ENCODE measurements at regions not wholly inside any gene's neighbourhood (a gene's known extent, or its start where the extent isn't known, plus 50 kb on each side); places are given as distances from the start of the nearest gene placed in this dataset.

- DNase-seq, result no peak
Observed at GRCh38 chr4:145345401-145345800, 136.3 kb upstream of the SMAD1 start.

DNA sequence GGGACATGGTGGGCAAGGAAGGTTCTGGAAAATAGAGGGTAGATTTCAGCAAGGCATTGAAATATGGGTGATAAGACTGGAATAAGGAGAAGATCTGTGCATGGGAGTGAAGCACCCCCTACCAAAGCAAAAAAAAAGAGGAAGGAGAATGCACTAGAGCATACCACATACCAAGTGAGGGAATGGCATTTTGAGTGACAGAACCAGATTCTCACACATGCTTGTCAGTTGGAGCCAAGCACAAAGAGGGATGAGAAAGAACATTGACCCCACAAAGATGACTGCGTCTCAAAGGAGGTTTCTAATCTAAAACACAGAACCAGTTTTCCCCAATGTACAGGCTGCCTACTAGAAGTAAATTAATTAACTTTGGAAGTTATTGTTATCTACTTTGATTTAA lies 140.3 kb upstream of the SMAD1 start:
- no peak for DNase-seq

- DNase-seq, result no peak
Observed at GRCh38 chr4:145340071-145340675, 141.5 kb upstream of the SMAD1 start.

GRCh38 chr4:145339075-145339725 lies 142.5 kb upstream of the SMAD1 start:
- DNase-seq, result no peak

DNA sequence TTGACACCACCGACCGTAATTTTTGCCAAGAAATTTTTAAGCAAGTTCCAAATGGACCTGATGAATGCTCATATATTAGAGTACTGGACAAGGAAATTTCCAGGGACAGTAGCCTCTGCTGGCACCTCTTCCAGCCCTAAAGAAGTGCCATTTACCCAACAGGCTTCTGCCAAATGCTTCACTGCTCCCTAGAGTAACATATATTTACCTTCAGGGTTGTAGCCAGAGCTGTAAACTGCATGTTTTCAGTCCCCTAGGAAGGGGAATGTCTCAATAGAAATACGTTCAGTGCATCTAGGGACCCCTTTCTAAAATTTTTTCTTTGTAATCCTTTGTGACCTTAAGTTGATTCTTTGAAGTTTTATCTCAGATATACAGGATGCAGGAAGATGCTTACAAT lies 143.1 kb upstream of the SMAD1 start:
- DNase-seq, result no peak

- DNase-seq, result no peak
Observed at GRCh38 chr4:145337391-145337790, 144.3 kb upstream of the SMAD1 start.

DNA sequence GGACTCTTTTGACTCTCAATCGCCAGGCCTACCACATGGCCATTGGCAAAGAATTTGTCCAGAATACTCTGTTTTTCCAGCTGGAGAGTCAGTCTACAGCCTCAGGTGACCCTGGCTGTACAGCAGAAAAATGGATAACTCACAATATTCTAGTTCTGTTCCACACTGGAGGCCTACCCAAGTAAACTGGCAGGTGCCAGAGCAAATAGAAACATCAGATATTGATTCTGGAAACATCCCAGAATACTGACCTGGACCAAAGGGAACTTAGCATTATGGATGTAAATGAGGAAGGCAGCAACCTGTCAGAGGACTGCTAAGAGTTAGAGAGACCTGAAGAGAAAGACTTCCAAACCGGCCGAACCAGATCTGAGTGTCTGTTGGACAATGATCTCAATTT lies 147.9 kb upstream of the SMAD1 start:
- no peak for DNase-seq

- no peak for DNase-seq
Observed at GRCh38 chr4:145326491-145326890, 146.1 kb upstream of the OTUD4 start.

DNA sequence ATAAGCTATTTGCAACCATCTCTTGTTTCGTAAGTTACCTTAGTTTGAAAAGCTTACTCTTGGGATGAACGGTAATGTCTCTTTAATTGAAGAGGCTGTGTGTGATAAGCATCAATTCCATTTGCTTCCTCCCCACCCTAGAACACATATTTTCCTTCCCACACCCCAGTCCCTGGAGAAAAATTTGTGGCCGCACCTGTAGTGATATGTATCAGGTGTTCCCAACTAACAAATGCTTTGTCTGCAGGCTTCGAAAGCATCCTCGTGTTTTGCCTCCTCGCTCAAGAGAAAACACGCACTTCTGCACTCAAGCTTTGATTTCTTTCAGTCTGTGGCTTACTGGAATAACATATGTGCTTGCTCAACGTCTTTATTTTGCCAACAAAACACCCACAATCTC lies 143.8 kb upstream of the OTUD4 start:
- no peak for DNase-seq

DNA sequence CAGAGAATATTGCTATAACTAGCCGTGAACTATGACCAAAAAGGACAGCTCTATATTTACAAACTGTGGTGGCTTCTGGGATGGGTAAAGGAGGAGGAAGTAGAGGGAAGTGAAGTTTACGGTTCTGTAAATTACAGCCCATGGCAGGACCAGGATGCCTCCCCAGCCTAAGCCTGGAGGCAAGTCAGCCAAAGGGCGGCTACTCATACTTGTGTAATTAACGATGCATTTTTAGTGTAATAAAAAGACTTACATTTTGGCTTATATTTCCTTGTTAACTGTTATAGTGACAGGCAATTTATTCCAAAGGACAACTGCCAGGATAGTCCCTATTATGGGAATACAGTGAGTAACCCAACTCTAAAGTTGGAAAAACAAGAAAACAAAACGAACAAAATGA lies 139.9 kb upstream of the OTUD4 start:
- DNase-seq, result no peak

GRCh38 chr4:145319751-145320150 lies 139.4 kb upstream of the OTUD4 start:
- DNase-seq, result no peak

- DNase-seq, result no peak
Observed at GRCh38 chr4:145316897-145317574, 136.6 kb upstream of the OTUD4 start.

DNA sequence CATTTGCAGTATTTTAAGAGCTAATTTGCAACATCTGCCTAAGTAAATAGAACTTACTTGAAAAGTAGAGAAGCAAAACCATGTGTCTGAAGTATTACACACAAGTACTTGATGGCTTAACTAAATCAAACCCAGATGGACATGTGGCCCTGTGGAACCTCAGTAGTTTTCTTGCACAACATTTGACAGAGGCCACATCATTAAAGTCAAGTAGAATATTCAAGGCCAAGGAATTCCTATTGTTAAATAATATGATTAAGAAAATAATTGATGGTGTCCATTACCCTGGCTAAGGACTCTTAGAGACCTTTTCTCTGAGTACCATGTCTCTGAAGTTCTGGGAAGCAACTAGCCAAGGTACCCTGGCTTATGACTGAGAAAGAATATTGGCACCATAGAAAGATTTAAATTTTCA lies 135.4 kb upstream of the OTUD4 start:
- DNase-seq, result no peak

- DNase-seq, result no peak
Observed at GRCh38 chr4:145308598-145308997, 128.2 kb upstream of the OTUD4 start.

DNA sequence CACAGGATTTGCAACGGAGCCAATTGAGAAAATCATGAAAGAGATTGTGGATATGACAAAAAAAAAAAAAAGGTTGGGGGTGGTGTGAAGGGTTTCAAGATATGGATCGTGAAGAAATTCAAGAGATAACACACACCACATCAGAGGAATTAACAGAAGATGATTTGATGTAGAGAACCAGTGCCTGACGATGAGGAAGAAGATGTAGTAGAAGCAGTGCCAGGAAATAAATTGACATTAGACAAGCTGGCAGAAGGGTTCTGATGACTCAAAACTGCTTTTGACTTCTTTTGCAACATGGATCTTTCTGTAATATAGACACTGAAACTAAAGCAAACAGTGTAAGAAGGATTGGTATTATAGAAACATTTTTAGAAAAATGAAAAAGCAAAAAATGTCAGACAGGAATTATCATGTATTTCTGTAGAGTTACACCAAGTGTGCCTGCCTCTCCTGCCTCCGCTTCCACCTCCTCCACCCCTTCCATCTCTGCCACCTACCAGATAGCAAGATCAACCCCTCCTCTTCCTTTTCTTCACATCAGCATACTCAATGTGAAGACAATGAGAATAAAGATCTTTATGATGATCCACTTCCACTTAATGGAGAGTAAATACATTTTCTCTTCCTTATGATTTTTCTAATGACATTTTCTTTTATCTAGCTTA lies 127.5 kb upstream of the OTUD4 start:
- no peak for DNase-seq

DNA sequence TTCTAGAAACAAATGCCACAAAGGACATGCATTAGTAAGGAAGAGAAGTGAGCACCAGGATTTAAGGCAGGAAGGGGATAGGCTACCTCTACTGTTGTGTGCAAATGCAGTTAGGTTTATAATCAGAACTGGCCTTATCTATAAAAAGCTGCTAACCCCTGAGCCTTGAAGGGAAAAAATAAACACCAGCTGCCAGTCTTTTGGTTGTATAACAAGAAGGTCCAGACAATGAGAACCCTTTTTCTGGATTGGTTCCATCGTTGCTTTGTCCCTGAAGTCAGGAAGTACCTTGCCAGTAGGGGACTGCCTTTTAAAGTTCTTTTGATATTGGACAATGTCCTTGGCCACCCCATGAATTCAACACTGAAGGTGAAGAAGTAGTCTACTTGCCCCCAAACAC lies 126.7 kb upstream of the OTUD4 start:
- no peak for DNase-seq

GRCh38 chr4:145302725-145303124 lies 122.3 kb upstream of the OTUD4 start:
- DNase-seq, result no peak

GRCh38 chr4:145301386-145302080 lies 121.1 kb upstream of the OTUD4 start:
- no peak for DNase-seq

DNA sequence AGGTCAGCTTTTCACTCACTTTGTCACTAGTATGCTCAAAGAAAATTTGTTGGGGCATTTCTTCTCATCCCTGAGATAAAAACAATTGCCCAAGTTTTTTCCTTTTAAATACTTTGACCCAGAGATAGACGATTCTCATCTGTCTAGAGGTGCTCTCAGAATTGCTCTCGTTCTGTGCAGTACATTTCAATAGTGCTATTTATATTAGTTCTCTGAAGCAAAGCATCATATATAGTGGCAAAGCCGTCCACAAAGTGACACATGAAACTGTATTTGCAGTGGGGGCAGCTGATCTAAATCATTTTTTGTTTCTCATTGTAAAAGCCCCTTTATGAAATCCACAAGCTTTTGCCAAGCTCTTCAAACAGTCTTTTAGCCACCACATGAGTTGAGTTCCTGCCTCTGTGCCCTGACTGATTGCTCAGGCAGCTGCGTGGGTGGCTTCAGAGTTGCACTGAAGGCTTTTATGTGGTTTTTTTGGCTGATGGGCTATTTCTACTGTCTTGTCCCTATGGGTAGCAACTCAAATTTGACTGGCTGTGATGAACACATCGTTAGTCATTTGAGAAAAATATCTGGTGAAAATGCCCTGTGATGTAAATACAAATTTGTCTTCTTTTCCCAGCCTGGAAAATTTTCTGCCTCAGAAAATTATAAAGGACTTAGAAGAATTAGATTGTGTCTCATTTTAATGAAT lies 119.1 kb upstream of the OTUD4 start:
- no peak for DNase-seq

- no peak for DNase-seq
Observed at GRCh38 chr4:145298885-145299284, 118.5 kb upstream of the OTUD4 start.

GRCh38 chr4:145297556-145297955 lies 117.2 kb upstream of the OTUD4 start:
- DNase-seq, result no peak

DNA sequence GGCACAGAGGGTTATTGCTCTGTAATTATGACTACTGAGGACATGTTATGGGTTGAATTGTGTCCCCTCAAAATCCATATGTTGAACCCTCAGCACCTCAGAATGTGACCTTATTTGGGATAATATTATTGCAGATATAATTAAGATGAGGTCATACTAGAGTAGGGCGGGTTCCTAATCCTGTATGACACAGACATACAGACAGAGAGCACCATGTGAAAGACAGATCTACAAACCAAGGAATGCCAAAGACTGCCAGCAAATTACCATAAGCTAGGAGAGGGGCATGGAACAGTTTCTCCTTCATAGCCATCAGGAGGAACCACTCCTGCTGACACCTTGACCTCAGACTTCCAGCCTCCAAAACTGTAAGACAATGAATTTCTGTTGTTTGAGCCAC lies 115.2 kb upstream of the OTUD4 start:
- no peak for DNase-seq

GRCh38 chr4:145295122-145295521 lies 114.7 kb upstream of the OTUD4 start:
- no peak for DNase-seq

Measured in NCI-H187 treated with DMSO at 0.1 percent for 48 hours (cell line).